ENCODE measurements at regions not wholly inside any gene's neighbourhood (a gene's known extent, or its start where the extent isn't known, plus 50 kb on each side); places are given as distances from the start of the nearest gene placed in this dataset.
A peak's percentile ranks its signal among the peaks of the same experiment; 100 is the strongest.

DNA sequence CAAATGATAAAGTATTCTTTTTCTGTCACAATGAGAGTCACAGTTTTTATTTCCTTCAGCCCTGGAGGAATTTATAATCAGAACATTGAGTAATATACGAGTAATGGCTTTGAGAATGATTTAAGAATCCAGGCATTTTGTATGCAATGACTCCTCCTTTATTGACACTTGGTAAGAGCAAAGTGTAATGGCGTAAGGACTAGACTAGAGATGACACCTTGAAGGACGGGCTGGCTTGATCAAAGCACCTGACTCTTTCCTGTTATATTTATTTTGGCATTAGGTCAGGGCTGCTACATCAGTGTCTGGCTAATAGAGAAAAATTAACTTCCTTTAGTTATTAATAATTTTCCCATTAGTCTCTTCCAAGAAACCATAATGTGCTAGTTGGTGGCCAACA is 482.4 kb upstream of the GCFC2 start:
- no peak overlapping the region for H2AFZ ChIP-seq (ENCODE audit: low read length)
- peaks cover 26% of the 10 kb centered on the region for H3K4me1 ChIP-seq (ENCODE audit: insufficient read depth, low read length)
- no peaks in the 10 kb centered on the region for H3K27me3 ChIP-seq (ENCODE audit: control insufficient read depth in 1 of 2, insufficient read depth in 2 of 2, low read length in 2 of 2)
- WGBS (ENCODE audit: low lambda C conversion rate), result 7% methylated on average over 3 of the region's 3 CpGs
- no peak overlapping the region for H3K4me2 ChIP-seq (ENCODE audit: low read depth, low read length)
- intact Hi-C loops (cut with micrococcal nuclease; ENCODE audit: unreplicated experiment), result loop anchor here (1.0 kb wide), 1 partner anchor 21 kb away; no protein-coding TSS in a partner anchor
- H3K9ac ChIP-seq (ENCODE audit: insufficient read depth, low read depth, low read length), result no peak overlapping the region
- BruUV-seq (replicated peaks), result no TSS peak
- POLR2A ChIA-PET, result interaction anchor here (1.2 kb wide), 1 partner anchor 21 kb away, joined by 3 read pairs; no protein-coding TSS in a partner anchor
- FAIRE-seq, result no peak
- no peaks in the 10 kb centered on the region for H3K79me2 ChIP-seq (ENCODE audit: insufficient read depth, low read length)
- DNase-seq (ENCODE audit: low spot score), result peak; percentile 70
- peak; percentile 81 for ATAC-seq
- in situ Hi-C loops (cut with HindIII; ENCODE audit: extremely low pct_ligation_motif_present, low pct_unique_long_range_greater_than_20kb), result no loop called here
- H3K27ac ChIP-seq (ENCODE audit: extremely low read length, insufficient read depth, low read length), result no peak overlapping the region
- no peaks in the 10 kb centered on the region for H3K9me3 ChIP-seq (ENCODE audit: low read length)
- no peaks in the 10 kb centered on the region for H3K36me3 ChIP-seq (replicated peaks in 1 of 2; ENCODE audit: control insufficient read depth in 1 of 2, insufficient read depth in 2 of 2, low read length in 2 of 2)
- CTCF ChIA-PET (ENCODE audit: low intra/inter-chr PET ratio, low total read pairs), result no interaction called here
- H4K20me1 ChIP-seq (ENCODE audit: insufficient read depth, low read length), result no peaks in the 10 kb centered on the region
- no peak overlapping the region for H3K4me3 ChIP-seq (replicated peaks in 1 of 3; ENCODE audit: insufficient read depth in 1 of 3, low read depth in 2 of 3, low read length in 3 of 3)
- peak; percentile 55 for TF ChIP-seq TBL1XR1 (IDR thresholded peaks at IDR 0.05; ENCODE audit: borderline replicate concordance, low read length, partially characterized antibody)
- TF ChIP-seq MBD4 (IDR thresholded peaks at IDR 0.05; ENCODE audit: borderline replicate concordance, low read length), result 0 out of 2 replicates have a peak, but pooled peaks have one; percentile 49
- TF ChIP-seq PCBP2 (optimal IDR thresholded peaks at IDR 0.05; ENCODE audit: low read depth, low read length, poor library complexity, severe bottlenecking), result no peak
- TF ChIP-seq SNRNP70 (IDR thresholded peaks at IDR 0.05; ENCODE audit: low read depth, low read length), result no peak
- no peak for TF ChIP-seq AGO1 (IDR thresholded peaks at IDR 0.05; ENCODE audit: low read depth, low read length, poor library complexity, severe bottlenecking)
- no peak for TF ChIP-seq MBNL3 (CRISPR knock-in tag; conservative IDR thresholded peaks at IDR 0.05)
- TF ChIP-seq NR2F6 (IDR thresholded peaks at IDR 0.05), result peak; percentile 68
- no peak for TF ChIP-seq NR2F6 (CRISPR knock-in tag; IDR thresholded peaks at IDR 0.05)
- 0 out of 2 replicates have a peak, but pooled peaks have one; percentile 54 for TF ChIP-seq ISL2 (CRISPR knock-in tag; IDR thresholded peaks at IDR 0.05)
- no peak for TF ChIP-seq ZNF317 (CRISPR knock-in tag; IDR thresholded peaks at IDR 0.05)
- TF ChIP-seq SOX6 (IDR thresholded peaks at IDR 0.05), result no peak
- peak; percentile 54 for TF ChIP-seq SOX6 (CRISPR knock-in tag; IDR thresholded peaks at IDR 0.05)
- TF ChIP-seq, protein P1, sequence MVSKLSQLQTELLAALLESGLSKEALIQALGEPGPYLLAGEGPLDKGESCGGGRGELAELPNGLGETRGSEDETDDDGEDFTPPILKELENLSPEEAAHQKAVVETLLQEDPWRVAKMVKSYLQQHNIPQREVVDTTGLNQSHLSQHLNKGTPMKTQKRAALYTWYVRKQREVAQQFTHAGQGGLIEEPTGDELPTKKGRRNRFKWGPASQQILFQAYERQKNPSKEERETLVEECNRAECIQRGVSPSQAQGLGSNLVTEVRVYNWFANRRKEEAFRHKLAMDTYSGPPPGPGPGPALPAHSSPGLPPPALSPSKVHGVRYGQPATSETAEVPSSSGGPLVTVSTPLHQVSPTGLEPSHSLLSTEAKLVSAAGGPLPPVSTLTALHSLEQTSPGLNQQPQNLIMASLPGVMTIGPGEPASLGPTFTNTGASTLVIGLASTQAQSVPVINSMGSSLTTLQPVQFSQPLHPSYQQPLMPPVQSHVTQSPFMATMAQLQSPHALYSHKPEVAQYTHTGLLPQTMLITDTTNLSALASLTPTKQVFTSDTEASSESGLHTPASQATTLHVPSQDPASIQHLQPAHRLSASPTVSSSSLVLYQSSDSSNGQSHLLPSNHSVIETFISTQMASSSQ (IDR thresholded peaks at IDR 0.05; ENCODE audit: low read depth), result peak; percentile 46
- TF ChIP-seq, protein P1 (CRISPR knock-in tag; IDR thresholded peaks at IDR 0.05; ENCODE audit: borderline replicate concordance), result no peak
- TF ChIP-seq, protein P2, sequence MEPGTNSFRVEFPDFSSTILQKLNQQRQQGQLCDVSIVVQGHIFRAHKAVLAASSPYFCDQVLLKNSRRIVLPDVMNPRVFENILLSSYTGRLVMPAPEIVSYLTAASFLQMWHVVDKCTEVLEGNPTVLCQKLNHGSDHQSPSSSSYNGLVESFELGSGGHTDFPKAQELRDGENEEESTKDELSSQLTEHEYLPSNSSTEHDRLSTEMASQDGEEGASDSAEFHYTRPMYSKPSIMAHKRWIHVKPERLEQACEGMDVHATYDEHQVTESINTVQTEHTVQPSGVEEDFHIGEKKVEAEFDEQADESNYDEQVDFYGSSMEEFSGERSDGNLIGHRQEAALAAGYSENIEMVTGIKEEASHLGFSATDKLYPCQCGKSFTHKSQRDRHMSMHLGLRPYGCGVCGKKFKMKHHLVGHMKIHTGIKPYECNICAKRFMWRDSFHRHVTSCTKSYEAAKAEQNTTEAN (CRISPR knock-in tag; conservative IDR thresholded peaks at IDR 0.05), result no peak
- TF ChIP-seq, protein P3, sequence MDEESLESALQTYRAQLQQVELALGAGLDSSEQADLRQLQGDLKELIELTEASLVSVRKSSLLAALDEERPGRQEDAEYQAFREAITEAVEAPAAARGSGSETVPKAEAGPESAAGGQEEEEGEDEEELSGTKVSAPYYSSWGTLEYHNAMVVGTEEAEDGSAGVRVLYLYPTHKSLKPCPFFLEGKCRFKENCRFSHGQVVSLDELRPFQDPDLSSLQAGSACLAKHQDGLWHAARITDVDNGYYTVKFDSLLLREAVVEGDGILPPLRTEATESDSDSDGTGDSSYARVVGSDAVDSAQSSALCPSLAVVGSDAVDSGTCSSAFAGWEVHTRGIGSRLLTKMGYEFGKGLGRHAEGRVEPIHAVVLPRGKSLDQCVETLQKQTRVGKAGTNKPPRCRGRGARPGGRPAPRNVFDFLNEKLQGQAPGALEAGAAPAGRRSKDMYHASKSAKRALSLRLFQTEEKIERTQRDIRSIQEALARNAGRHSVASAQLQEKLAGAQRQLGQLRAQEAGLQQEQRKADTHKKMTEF (CRISPR knock-in tag; IDR thresholded peaks at IDR 0.05), result no peak
- TF ChIP-seq SNAPC5 (CRISPR knock-in tag; IDR thresholded peaks at IDR 0.05; ENCODE audit: borderline replicate concordance), result no peak
- TF ChIP-seq SRSF4 (IDR thresholded peaks at IDR 0.05; ENCODE audit: low read depth, low read length, poor library complexity, severe bottlenecking), result no peak
- no peak for TF ChIP-seq RFX1 (IDR thresholded peaks at IDR 0.05)
- peak; percentile 22 for TF ChIP-seq ASH2L (IDR thresholded peaks at IDR 0.05; ENCODE audit: insufficient read length, low read depth, low read length)
